GM21786 (cell line): ENCODE measurements at regions not wholly inside any gene's neighbourhood (a gene's known extent, or its start where the extent isn't known, plus 50 kb on each side); places are given as distances from the start of the nearest gene placed in this dataset.

Experiments used
- ATAC-seq: cut with Tn5 transposase; IDR thresholded peaks from one replicate; pipeline ENCODE4 v1.9.1; 2021; ENCODE audit not compliant: unreplicated experiment

GRCh38 chr5:123756318-123756665 lies 244.3 kb downstream of the CSNK1G3 start:
- ATAC-seq: no peak

DNA sequence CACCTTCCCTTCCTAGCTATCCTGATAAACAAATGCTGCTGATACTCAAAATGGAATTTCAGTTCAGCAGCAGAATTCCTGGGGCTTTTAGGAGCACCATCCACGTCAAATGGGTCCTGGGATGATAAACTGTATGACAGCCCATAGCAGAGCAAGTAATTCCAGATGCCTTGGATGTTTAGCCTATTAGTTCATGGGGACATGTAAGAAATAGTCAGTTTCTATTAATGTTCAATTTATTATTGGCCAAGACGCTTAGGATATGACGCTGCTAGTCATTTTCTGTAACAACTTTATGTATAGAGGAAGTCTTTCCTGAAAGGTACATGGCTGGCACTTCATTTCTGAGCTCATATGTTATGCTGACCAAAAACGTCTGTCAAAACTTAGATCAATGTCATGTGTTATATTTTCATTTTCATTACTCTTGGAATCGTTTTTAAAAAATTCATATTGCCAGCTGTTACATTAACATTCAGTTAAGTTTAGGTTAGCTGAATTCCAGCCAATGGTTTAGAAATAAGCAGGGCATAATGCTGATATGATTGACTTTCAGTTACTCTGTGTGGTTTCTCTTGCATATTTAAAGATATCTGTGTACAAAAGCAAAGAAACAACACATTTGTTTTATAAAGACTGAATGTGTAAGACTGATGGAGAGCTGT lies 243.8 kb downstream of the CSNK1G3 start:
- ATAC-seq: no peak

GRCh38 chr5:123754908-123755307 lies 242.9 kb downstream of the CSNK1G3 start:
- ATAC-seq: no peak

DNA sequence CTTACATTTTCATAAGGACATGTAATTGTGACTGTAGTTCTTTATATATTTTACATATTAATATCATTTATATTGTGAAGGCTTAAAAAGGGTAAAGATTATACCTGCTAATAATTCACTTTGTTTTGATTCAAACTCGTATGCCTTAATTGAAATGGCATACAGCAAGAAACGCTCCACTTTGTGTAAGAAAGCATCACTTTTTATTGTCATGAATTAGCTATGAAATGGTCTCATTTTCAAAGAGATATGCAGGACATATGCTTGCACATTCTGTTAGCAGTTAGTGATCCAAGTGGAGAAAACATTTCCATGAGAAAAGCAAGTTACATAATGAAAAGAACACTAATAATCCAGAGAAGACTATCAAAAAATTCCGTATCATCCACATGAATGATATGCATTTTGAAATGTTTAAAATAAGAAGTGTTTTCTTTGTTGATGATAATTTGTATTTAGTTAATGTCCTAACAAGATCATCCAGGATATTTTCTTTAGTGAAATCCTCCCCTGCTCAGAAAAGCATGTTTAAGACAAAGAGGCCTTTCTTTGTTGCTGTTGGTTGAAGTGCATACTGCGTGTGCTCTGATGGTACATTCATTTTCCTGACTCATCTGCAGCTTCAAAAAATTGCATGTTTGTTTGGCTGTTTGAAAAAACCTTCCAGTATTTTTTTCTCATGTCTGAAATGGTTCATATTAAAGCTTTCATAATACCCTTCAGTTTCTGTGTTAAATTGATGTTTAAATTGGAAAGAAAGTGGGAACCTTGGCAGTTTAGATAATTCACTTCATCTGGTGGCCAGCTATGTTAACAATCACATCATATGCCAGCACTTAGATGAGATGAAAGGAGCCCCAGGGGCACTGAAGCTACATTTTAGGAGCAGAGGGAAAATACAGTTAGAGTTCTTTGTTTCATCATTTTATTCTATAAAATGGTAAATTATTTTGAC lies 242.2 kb downstream of the CSNK1G3 start:
- no peak for ATAC-seq

- ATAC-seq: no peak
Observed at GRCh38 chr5:123753180-123753936, 241.4 kb downstream of the CSNK1G3 start.

DNA sequence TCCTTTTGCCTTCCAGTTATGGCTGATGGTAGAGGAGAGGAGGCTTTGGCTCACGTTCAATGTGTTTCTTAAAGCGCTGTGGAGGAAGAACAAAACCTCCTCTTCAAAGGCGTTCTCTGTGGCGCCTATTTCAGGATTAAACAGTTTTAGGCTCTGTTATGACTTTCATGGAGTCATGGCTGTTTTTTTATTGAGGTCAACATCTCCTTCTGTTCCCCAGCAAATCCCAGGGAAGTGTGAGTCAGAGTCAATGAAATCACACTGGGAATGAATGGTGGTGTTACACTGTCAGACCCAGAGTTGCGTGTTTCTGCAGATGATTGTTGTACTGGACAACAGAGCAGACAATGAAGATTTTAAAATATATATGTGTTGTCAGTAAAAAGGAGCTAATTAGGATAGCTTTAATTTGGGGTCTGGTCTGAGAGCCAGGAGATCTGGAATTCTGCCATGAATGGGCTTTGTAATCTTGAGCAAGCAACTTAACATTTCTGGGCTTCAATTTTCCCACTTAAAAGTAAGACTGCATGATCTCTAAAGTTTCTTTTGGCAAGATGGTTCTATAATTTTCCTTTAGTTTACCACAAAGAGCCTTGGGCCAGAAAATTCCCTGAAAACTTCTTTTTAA lies 240.7 kb downstream of the CSNK1G3 start:
- no peak for ATAC-seq

DNA sequence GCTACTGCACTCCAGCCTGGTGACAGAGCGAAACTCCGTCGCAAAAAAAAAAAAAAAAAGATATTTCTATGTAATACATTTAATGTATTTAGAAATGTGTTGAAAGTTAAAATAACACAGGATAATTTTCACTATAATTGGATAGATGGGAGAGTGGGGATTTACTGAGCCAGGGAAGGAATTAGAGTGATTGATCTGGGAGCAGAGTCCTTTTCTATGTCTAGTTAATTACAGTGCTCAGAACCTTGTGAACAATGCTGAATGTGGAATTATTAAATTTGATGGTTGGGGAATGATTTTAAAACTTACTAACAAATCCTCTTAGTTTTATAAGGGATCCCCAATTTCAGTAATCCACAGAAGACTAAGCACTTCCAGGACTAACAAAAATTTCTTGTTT lies 239.7 kb downstream of the CSNK1G3 start:
- ATAC-seq: no peak

- no peak for ATAC-seq
Observed at GRCh38 chr5:123748239-123748638, 236.3 kb downstream of the CSNK1G3 start.

- no peak for ATAC-seq
Observed at GRCh38 chr5:123746683-123747360, 234.8 kb downstream of the CSNK1G3 start.

GRCh38 chr5:123743990-123744583 lies 232.1 kb downstream of the CSNK1G3 start:
- ATAC-seq: no peak

DNA sequence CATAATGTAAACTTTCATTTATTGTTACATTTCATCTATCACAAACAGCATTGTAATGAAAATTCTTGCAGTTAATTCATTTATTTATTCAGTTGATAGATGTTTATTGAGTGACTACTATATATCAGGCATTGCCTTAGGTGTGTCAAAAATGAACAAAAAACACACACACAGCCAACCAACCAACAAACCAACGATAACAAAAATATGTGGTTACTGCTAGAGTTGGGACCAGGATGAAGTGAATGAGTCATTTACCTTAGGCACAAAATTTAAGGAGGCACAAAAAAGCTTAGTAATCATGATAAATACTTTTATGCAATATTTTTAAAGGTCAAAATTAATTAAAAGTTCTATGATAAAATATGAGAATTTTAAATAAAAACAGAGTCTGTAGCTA lies 223.4 kb downstream of the CSNK1G3 start:
- no peak for ATAC-seq

DNA sequence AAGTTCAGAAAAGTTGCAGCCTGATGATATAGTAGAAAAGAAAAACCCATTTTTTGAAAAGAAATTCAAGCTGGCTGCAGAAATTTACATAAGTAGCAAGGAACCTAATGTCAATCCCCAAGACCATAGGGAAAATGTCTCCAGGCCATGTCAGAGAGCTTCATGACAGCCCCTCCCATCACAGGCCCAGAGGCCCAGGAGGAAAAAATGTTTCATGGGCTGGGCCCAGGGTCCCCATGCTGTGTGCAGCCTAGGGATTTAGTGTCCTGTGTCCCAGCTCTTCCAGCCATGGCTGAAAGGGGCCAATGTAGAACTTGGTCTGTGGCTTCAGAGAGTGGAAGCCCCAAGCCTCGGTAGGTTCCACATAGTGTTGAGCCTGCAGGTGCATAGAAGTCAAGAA lies 220.3 kb downstream of the CSNK1G3 start:
- no peak for ATAC-seq

DNA sequence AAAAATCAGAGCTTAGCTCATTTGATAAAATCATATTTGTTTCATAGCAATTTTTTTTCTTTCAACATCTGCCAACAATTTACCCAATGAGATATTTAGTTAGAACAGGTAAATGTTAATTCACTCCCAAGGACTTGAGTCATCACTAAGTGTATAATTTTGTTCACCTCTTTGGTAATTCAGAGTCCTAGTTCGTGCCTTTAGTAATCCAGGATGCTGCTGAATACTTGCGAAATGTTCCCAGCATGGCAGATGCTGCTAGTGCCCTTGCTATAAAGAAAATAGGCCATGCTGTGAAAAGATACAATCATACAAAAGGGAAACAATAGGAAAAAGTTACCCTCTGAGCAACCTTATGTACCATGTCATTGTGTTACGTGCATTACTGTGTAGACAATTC lies 210.5 kb downstream of the CSNK1G3 start:
- ATAC-seq: no peak

DNA sequence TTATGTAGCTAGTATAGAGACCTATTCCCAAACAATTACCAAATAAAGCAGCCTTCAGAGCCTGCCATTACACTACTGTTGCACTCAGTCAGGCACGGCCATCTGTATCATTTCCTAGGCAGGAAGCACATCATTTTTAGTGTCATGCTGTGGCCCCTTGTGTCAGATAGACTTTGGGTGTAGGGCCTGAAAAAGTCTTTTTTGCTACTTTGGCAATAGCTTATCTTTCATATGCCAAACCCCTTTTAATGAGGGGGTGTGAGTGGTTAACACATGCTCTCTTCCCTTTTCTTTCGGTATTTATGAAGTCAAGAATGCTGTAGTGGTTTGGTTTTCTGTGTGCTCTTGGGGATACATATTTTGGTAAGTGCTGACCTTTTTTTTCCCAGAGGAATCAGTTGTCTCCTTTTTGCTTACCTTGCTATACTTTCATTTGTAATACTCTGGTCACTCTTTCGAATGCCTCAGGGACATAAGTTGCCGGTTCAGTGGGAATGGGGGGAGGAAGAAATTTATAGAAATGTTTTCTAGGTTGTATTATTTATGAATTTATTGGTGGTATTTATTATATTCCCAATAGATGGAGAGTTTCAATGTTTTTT lies 209.8 kb downstream of the CSNK1G3 start:
- no peak for ATAC-seq

GRCh38 chr5:123720955-123721354 lies 209.0 kb downstream of the CSNK1G3 start:
- ATAC-seq: no peak

DNA sequence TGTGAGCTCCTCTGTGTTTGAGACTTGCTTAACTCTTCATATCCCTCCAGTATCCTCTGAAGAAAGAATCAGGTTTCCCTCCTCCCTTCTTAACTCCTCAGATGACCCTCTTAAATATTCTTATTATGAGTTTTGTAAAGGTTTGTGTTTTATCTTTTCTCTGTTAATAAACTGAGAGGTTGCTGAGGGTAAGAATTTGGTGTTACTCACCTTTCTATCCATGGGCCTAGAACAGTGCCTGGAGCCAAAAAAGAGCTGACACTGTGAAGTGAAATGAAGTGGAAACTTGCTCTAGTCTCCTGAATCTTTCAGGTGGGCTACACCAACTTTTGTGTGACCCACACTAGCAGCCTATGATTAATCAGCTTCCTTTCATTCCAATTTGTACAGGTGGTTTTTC lies 208.4 kb downstream of the CSNK1G3 start:
- ATAC-seq: no peak

- ATAC-seq: no peak
Observed at GRCh38 chr5:123719004-123719403, 207.0 kb downstream of the CSNK1G3 start.

DNA sequence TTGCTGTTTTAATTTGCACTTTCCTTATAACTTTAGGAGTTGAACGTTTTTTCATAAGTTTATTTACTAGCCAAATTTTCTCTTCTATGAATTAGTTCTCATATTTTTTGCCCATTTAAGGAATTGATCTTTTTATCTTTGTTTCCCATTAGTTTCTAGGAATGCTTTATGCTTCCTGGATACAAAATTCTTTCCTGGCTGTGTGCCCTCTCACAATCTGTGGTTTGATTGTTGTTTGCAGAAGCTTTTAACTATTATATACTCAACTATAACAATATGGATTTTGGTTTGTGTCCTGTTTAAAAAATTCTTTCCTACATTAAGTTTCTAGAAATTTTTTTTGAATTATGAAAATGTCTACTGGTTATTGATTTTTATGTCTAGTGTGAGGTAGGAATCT lies 206.3 kb downstream of the CSNK1G3 start:
- ATAC-seq: no peak

- no peak for ATAC-seq
Observed at GRCh38 chr5:123717139-123717538, 205.2 kb downstream of the CSNK1G3 start.

DNA sequence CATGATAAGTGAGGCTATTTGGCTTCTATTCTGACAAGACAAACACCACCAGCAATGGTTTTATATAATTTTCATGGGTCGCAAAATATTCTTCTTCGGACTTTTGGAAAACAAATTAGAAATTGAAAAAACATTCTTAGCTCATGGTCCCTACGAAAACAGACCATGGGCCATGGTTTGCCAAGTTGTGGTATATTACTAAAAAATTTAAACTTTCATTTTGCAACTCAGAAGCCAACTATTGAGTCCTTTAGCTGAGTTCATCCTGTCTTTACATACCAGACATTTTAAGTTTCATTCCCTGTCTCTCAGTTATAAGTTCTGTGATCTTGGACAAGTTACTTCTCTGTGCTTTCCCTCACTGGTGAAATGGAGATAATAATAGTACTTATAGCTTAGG lies 198.1 kb downstream of the CSNK1G3 start:
- no peak for ATAC-seq
